PC-3 (cell line): ENCODE measurements at regions not wholly inside any gene's neighbourhood (a gene's known extent, or its start where the extent isn't known, plus 50 kb on each side); places are given as distances from the start of the nearest gene placed in this dataset.
"Not testable (repeated sequence)": the region's sequence is repeated elsewhere in the genome, so short reads cannot be mapped to it uniquely, and the experiment has no call there.

Source experiments
- ATAC-seq: fragments of 200-7000 bp; cut with Tn5 transposase; 2 replicates; pipeline ENCODE4 v1.9.1; 2020; ENCODE audit warnings: mild to moderate bottlenecking, moderate library complexity
- BruUV-seq: library from RNA; stranded (reverse); fragments of 400-500 nt; replicated peaks from 2 replicates; lab custom pipeline; 2021; lab: Mats Ljungman, UMichigan
- CTCF ChIA-PET: fragments of 300-600 bp; sonication (Branson Sonifier 250); formaldehyde crosslinking; loops from one replicate; lab custom pipeline; 2022; ENCODE audit warnings: antibody characterized with exemption; lab: Charles Lee
- POLR2A ChIA-PET: fragments of 300-600 bp; sonication (Branson Sonifier 250); formaldehyde crosslinking; loops from one replicate; lab custom pipeline; 2022; ENCODE audit warnings: antibody characterized with exemption; ENCODE audit not compliant: unreplicated experiment; lab: Charles Lee
- DNase-seq: peaks from one replicate; pipeline ENCODE4 v3.0.0-alpha.2; 2015
- H2AFZ ChIP-seq: fragments of 300-600 bp; sonication (generic); 2 replicates; pipeline ENCODE4 v1.6.0; 2016; ENCODE audit warnings: antibody characterized with exemption, low read length
- H3F3A ChIP-seq: fragments of 300-600 bp; sonication (generic); one replicate; pipeline ENCODE4 v1.6.0; 2017; ENCODE audit warnings: antibody characterized with exemption, low read length, control low read depth, mild to moderate bottlenecking; ENCODE audit not compliant: unreplicated experiment
- H3K27ac ChIP-seq: fragments of 300-600 bp; sonication (generic); 2 replicates; pipeline ENCODE4 v1.5.1; 2016; ENCODE audit warnings: mild to moderate bottlenecking, low read length
- H3K27me3 ChIP-seq: fragments of 300-600 bp; sonication (generic); 2 replicates; pipeline ENCODE4 v1.6.1; 2016; ENCODE audit warnings: low read length, mixed read lengths
- H3K36me3 ChIP-seq: fragments of 300-600 bp; sonication (generic); 2 replicates; pipeline ENCODE4 v1.6.1; 2016; ENCODE audit warnings: low read depth, mixed run types, low read length, mixed read lengths
- H3K4me1 ChIP-seq: fragments of 300-600 bp; sonication (generic); 2 replicates; pipeline ENCODE4 v1.5.1; 2016; ENCODE audit warnings: low read length; ENCODE audit not compliant: insufficient read depth
- H3K4me2 ChIP-seq: fragments of 300-600 bp; sonication (generic); 2 replicates; pipeline ENCODE4 v1.6.0; 2016; ENCODE audit warnings: low read length
- H3K4me3 ChIP-seq: fragments of 300-600 bp; sonication (generic); 2 replicates; pipeline ENCODE4 v1.5.1; 2016; ENCODE audit warnings: mild to moderate bottlenecking, low read length, mixed read lengths
- H3K79me2 ChIP-seq: fragments of 300-600 bp; sonication (generic); 2 replicates; pipeline ENCODE4 v1.6.1; 2017; ENCODE audit warnings: low read length, mixed read lengths
- H3K9ac ChIP-seq: fragments of 300-600 bp; sonication (generic); 2 replicates; pipeline ENCODE4 v1.6.0; 2016; ENCODE audit warnings: mild to moderate bottlenecking, low read length
- H3K9me2 ChIP-seq: fragments of 300-600 bp; sonication (generic); replicated peaks from 2 replicates; pipeline ENCODE4 v1.6.1; 2016; ENCODE audit warnings: mixed run types, low read length, mixed read lengths
- H3K9me3 ChIP-seq: fragments of 300-600 bp; sonication (generic); 2 replicates; pipeline ENCODE4 v1.6.1; 2016; ENCODE audit warnings: low read length, mixed read lengths
- H4K20me1 ChIP-seq: fragments of 300-600 bp; sonication (generic); 2 replicates; pipeline ENCODE4 v1.6.1; 2016; ENCODE audit warnings: low read length, mixed read lengths
- CTCF ChIP-seq: fragments of 300-600 bp; sonication (generic); conservative IDR thresholded peaks from 2 replicates; pipeline ENCODE4 v1.5.1; 2017; ENCODE audit warnings: antibody characterized with exemption, low read depth, mild to moderate bottlenecking, low read length
- EZH2 ChIP-seq: fragments of 300-600 bp; sonication (generic); IDR thresholded peaks from one replicate; pipeline ENCODE4 v1.6.1; 2017; ENCODE audit warnings: antibody characterized with exemption, mild to moderate bottlenecking, low read length; ENCODE audit not compliant: unreplicated experiment
- EZH2phosphoT487 ChIP-seq: fragments of 300-600 bp; sonication (generic); IDR thresholded peaks from 2 replicates; pipeline ENCODE4 v1.6.1; 2018; ENCODE audit warnings: mild to moderate bottlenecking, antibody characterized with exemption, low read length, borderline replicate concordance
- intact Hi-C: fragments of 100-400 bp; cut with micrococcal nuclease; formaldehyde crosslinking; loops from 2 replicates; pipeline ENCODE4 v1.9.0; 2023

GRCh38 chr7:115561335-115562110, 469.0 kb downstream of the TFEC start:
- Histone ChIP-seq H3K27me3 (no peaks in the 10 kb centered on the region), H3K36me3 (no peaks in the 10 kb centered on the region), H2AFZ (no peak overlapping the region), H3K9me2 (0 out of 2 replicates have a peak, but pooled peaks cover 3% of the 10 kb centered on the region), H3F3A (peaks cover 6% of the 10 kb centered on the region), H3K4me2 (no peak overlapping the region), H3K4me3 (no peak overlapping the region), H4K20me1 (no peaks in the 10 kb centered on the region), H3K9ac (no peak overlapping the region), H3K9me3 (no peaks in the 10 kb centered on the region), H3K79me2 (no peaks in the 10 kb centered on the region), H3K27ac (no peak overlapping the region), H3K4me1 (peaks cover 21% of the 10 kb centered on the region)
- intact Hi-C loops, result no loop called here
- CTCF ChIA-PET, result interaction anchor here (0.5 kb wide), 1 partner anchor 186 kb away, joined by 3 read pairs; no protein-coding TSS in a partner anchor
- ATAC-seq (peak; percentile 21; the same call in 1 of the 2 replicates), DNase-seq (peak; percentile 47)
- POLR2A ChIA-PET, result no interaction called here
- no peak for TF ChIP-seq EZH2
- TF ChIP-seq EZH2phosphoT487, result no peak
- TF ChIP-seq CTCF, result no peak
- no TSS peak for BruUV-seq

- CTCF ChIA-PET, result no interaction called here
- Histone ChIP-seq H3K4me3 (no peak overlapping the region), H3K27ac (no peak overlapping the region), H3K4me2 (no peak overlapping the region), H3K9me3 (no peaks in the 10 kb centered on the region), H3K79me2 (no peaks in the 10 kb centered on the region), H3F3A (peaks cover 6% of the 10 kb centered on the region), H2AFZ (no peak overlapping the region), H3K36me3 (no peaks in the 10 kb centered on the region), H3K9ac (no peak overlapping the region), H3K4me1 (peaks cover 21% of the 10 kb centered on the region), H4K20me1 (no peaks in the 10 kb centered on the region), H3K9me2 (0 out of 2 replicates have a peak, but pooled peaks cover 3% of the 10 kb centered on the region), H3K27me3 (no peaks in the 10 kb centered on the region)
- BruUV-seq, result no TSS peak
- DNase-seq (no peak), ATAC-seq (no peak)
- POLR2A ChIA-PET, result no interaction called here
- TF ChIP-seq EZH2 (no peak), EZH2phosphoT487 (no peak), CTCF (no peak)
- intact Hi-C loops, result loop anchor here (5.0 kb wide), 1 partner anchor 117 kb away; no protein-coding TSS in a partner anchor
Measured at GRCh38 chr7:115559877-115560276, 470.7 kb downstream of the TFEC start.

- intact Hi-C loops, result loop anchor here (5.0 kb wide), 1 partner anchor 119 kb away; no protein-coding TSS in a partner anchor
- ATAC-seq (peak; percentile 93), DNase-seq (peak; percentile 85)
- 0 out of 2 replicates have a peak, but pooled peaks cover 3% of the 10 kb centered on the region for H3K9me2 ChIP-seq
- no peak overlapping the region for H2AFZ ChIP-seq
- peaks cover 6% of the 10 kb centered on the region for H3F3A ChIP-seq
- H3K79me2 ChIP-seq, result no peaks in the 10 kb centered on the region
- peaks cover 21% of the 10 kb centered on the region for H3K4me1 ChIP-seq
- H3K4me3 ChIP-seq, result no peak overlapping the region
- BruUV-seq, result no TSS peak
- no peaks in the 10 kb centered on the region for H3K9me3 ChIP-seq
- ChIA-PET POLR2A (interaction anchor here (0.7 kb wide), 1 partner anchor 220 kb away, joined by 5 read pairs; no protein-coding TSS in a partner anchor), CTCF (no interaction called here)
- TF ChIP-seq EZH2phosphoT487, result no peak
- no peak for TF ChIP-seq EZH2
- no peak for TF ChIP-seq CTCF
- no peaks in the 10 kb centered on the region for H3K27me3 ChIP-seq
- H3K9ac ChIP-seq, result no peak overlapping the region
- peak overlapping the region; percentile 54 for H3K4me2 ChIP-seq
- no peaks in the 10 kb centered on the region for H4K20me1 ChIP-seq
- no peaks in the 10 kb centered on the region for H3K36me3 ChIP-seq
- H3K27ac ChIP-seq, result peak overlapping the region; percentile 12; the same call in 1 of the 2 replicates
Measured at GRCh38 chr7:115558161-115558560, 472.4 kb downstream of the TFEC start.

- POLR2A ChIA-PET, ATAC-seq, H3K36me3 ChIP-seq, BruUV-seq, H2AFZ ChIP-seq, H3K27ac ChIP-seq, H3K9ac ChIP-seq, H3F3A ChIP-seq, CTCF ChIA-PET, H3K9me3 ChIP-seq, H3K79me2 ChIP-seq, H3K4me2 ChIP-seq, H3K9me2 ChIP-seq, H3K4me3 ChIP-seq, H3K27me3 ChIP-seq, H4K20me1 ChIP-seq, DNase-seq: not testable (repeated sequence)
- intact Hi-C loops, result loop anchor here (5.0 kb wide), 1 partner anchor 120 kb away; no protein-coding TSS in a partner anchor
- H3K4me1 ChIP-seq, result peaks cover 21% of the 10 kb centered on the region
Measured at GRCh38 chr7:115557296-115557695, 473.3 kb downstream of the TFEC start.
